NOMO-1 treated with dmso at 0.1 percent for 144 hours (cell line): ENCODE measurements at regions not wholly inside any gene's neighbourhood (a gene's known extent, or its start where the extent isn't known, plus 50 kb on each side); places are given as distances from the start of the nearest gene placed in this dataset.

Experiments
- DNase-seq: peaks from one replicate; lab custom pipeline; 2025; ENCODE audit not compliant: unreplicated experiment; lab: John Stamatoyannopoulos, UW

DNA sequence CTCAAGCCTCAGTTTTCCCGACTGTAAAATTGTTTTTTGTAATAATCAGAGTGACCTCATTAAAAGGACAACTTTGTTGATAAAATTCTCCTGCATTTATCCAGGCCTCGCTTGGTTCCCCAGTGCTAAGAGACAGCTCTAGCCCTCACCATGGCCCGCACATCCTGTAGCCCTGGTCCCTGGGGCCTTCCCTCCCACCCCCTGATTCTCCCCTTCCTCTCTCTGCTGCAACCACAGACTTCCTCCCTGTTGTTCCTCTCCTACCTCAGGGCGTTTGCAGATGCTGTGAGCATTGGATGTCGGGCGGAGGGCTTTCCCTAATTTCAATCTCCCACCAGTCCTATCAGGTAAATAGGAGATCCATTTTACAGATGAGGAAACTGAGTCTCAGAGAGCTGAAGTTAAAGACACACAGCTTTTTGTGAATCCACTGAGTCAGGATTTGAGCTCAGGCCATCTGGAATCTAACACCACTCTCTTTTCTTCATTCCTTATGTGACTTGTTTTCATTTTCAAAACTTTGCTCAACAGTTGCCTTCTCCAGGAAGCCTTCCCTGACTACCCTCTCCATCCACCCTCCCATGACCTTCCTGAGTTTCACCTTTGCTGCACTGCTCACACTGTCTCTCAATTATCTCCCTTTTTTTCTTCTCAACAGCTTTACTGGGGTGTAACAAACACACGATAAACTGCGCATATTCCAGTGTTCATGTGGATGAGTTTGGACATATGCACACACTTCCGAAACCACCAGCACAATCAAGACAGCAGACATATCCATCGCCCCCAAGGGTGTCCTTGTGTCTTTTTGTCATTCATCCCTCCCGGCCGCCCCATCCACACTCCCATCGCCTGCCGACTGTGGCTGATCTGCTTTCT, 107.1 kb downstream of the CEBPB start:
- no peak for DNase-seq

DNA sequence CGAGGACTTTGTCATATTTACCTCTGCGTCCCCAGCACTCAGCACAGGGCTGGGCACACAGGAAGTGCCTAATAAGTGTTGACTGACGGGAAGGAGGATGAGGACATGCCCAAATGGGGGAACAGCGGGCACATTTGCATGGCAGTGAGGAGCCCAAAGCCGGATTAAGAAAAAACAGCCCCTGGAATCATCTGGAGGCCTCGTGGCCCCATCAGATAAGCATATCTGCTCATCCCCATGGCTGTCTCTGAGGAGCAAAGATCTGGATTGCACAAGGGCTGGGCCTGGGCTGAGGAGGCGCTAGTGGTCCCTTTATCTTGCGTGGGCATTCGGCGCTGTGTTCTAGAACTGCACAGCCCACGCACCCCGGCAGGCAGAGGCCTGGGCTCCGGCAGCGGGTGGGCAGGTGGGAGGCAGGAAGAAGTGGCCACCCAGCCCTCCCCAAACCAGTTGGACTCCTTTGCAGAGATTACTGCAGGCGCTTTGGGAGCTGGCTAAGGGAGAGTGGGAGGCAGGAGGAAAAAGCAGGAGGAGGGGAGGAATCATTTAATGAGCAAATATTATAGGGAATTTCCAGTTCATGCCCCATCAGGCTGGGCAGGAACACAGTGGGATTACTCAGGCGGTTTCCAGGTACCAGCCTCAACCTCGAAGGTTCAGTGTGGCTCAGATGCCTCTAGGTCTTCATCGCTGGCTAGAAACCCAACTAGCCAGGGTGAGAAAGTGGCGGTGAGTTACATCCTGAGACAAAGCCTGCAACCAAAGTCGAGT, 108.1 kb downstream of the CEBPB start:
- DNase-seq: no peak

DNA sequence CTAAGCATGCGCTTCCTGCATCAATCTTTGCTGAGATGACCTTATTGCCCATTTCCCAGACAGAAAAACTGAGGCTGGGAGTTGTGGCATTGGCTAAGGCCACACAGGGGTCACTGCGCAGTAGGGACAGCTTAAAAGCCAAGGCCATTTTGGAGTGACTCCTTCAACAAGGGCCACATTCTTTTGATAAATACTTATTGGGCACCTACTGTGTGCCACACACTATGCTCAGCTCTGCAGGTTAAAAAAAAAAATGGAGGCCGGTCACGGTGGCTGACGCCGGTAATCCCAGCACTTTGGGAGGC, 108.6 kb downstream of the CEBPB start:
- DNase-seq: no peak

GRCh38 chr20:50301165-50301564, 110.5 kb downstream of the CEBPB start:
- DNase-seq: no peak

- DNase-seq: no peak
Observed at GRCh38 chr20:50301712-50302111, 111.1 kb downstream of the CEBPB start.

- DNase-seq: no peak
Observed at GRCh38 chr20:50302341-50303057, 111.9 kb downstream of the CEBPB start.

GRCh38 chr20:50303573-50304500, 113.2 kb downstream of the CEBPB start:
- no peak for DNase-seq

- no peak for DNase-seq
Observed at GRCh38 chr20:50304501-50304856, 113.8 kb downstream of the CEBPB start.

DNA sequence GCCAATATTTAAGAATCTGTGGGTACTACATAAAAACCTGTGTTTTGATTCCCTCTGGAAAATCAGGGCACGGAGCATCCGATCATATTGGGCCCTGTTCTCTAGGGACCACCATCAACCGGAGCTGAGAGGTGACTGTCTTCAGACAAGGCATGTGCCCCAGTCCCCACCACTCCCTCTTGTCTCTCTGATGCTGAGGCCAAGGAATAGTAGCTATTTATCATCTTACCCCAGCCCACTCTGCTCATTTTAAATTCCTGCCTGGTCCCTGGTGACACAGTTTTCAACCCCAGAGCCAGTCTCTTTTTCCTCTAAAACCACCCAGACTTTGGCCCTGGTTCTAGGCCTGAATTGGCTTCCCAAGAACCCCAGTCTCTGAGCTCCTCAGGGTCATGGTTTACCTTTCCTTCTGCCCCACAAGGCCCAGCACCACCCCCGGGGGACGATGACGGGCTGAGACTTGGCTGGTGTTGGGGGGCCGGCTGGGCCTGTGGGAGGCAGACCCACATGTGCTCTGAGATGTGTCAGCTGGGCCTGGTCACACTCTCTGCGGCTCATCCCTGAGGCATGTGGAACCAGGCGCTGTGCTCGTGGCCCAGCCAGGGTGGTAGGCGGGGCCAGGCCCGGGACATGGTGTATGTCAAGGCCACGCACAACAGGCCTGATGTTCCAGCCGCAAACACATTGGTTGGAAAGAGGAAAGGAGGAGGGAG, 114.4 kb downstream of the CEBPB start:
- DNase-seq: no peak

GRCh38 chr20:50305636-50306477, 115.2 kb downstream of the CEBPB start:
- no peak for DNase-seq

DNA sequence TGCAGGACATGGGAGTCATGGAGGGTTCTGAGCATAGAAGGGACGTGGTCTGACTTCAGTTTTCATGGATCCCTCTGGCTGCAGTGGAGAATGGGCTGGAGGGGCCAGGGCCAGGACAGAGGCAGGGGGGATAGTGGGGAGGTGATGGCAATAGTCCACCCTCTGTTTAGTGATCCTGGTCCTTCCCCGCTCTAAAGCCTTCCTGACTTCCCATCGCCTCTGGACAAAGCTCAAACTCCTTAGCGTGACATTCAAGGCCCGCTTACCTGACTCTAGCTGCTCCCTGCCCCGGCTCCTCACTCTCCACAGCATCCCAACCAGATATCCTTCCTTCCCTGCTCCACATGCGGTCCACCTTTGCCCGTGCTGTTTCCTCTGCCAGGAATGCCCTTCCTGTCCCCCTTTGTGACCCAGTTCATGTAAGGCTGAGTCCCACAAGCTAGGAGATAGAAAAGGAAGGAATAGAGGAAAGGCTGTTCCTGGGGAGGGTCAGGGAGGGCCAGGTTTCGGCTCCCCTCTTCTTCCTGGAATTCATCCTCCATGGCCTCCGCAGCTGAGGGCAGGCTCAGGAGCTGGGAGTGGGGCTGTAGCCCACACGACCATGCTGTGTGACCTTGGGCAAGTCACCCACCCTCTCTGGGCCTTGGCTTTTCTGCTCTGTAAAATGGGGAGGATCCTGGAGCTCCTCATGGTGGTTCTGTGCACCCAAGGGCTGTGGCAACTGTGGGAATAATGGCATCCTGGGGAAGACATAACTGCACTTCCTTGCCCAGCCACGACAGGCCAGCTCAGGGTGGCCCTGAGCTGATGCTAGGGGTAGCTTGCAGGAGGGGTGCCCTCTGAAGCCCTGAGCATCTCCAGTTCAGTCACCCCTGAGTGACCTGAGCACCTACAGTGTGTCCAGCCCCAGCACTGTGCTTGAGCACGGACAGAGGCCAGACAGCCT, 116.1 kb downstream of the CEBPB start:
- no peak for DNase-seq

DNA sequence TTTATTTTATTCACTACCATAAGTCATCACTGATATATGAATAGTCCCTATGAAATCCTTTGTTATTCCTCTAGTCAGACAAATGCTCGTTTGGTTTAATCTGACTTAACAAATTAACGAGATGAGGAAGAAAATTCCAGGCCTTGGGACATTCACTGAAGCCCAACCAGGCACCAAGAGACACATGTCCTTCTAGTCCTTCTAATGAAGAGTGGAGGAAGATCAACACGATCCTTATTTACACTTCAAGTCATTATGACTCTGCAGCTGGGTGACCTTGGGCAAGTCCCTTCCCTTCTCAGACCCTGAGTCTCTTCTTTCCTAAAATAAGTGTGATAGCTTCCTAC, 117.5 kb downstream of the CEBPB start:
- no peak for DNase-seq

DNA sequence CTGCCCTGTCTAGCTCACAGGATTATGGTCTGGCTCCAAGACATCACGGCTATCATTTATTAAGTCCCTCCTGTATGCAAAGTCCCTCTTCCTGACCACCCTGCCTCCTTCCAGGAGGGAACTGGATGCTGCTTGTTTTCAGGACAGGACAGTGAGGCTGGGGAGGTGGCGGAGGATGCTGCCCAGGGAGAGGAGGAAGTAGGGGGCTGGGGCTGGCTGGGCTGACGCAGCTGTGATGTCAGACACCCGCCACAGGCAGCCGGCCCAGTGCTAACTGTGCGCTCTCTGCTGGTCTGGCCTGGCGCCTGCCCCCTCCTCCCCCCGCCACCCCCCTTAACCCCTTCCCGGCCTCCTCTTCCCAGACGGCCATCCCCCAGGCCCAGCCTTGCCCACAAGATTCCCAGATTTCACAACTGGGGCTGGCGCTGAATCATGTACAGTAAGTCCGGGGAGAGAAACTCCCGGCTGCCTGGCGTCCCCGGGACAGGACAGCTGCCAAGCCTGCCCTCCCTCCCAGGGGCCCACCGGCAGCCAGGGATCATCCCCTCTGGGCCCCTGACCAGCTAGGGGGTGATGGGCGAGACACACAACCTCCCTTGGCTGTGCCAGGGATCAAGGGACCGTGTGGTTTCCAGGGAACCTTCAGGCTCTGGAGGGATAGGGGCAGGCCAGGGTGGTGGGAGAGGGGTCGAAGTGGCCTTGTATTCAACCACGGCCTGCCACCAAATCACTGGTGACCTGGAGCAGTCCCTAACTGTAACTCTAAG, 118.1 kb downstream of the CEBPB start:
- peak; percentile 65 for DNase-seq

DNA sequence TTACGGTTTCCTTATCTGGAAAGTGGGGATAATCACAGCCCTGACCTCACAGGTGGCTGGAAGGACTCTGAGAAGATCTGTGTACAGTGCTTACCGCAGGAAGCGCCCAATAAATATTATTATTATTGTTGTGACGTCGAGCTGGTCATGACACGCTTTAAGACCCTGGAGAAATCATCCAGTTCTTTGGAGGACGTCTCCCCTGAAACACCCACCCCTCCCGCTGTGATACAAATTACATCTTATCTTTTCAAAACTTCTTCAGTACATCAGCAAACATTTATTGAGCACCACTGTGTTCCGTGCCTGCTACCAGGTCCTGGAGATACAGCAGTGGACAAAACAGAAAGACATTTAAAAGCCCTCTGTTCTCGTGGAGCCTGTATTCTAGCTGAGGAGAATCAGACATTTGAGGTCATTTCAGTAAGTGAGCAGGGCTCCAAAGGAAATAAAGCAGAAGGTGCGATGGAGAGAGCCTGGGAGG, 118.7 kb downstream of the CEBPB start:
- no peak for DNase-seq

DNA sequence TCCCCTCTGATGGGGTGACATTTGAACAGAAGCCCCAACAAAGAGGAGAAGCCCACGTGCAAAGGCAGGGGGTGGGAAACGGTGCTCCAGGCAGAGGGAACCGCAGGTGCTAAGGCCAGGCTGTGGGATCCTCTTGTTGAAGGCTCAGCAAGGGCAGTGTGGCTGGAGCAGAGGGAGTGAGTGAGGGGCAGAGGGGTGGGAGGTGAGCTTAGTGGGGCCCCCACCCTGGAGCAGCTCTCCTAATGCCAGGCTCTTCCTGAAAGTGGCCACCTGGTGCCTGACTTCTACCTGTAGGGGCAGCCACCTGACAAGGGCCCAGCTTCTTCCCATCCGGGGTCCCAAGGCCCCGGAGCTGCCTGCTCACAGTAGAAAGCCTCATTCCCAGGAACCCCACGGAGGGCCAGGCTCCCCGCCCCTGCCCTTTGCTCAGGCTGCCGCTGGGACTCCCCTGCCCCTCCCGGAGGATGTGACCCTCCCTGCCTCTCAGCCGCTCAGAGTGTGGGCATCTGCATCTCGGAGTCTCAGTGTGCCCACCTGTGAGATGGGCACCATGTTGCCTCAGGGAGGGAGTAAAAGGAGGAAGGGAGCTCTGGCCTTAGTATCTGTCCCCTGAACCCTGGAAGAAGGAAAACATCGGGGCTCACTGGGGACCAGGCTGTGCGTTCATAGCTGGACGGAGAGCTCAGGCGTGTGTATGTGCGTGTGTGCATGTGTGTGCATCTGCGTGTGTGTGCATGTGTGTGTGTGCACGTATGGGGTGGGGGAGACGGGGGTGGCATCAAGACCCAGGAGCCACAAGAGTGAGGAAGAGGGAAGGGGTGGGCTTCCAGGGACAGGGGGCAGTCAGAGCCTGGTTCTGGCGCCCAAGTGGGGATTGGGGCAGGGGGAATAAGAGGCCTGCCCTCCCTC, 119.4 kb downstream of the CEBPB start:
- no peak for DNase-seq

DNA sequence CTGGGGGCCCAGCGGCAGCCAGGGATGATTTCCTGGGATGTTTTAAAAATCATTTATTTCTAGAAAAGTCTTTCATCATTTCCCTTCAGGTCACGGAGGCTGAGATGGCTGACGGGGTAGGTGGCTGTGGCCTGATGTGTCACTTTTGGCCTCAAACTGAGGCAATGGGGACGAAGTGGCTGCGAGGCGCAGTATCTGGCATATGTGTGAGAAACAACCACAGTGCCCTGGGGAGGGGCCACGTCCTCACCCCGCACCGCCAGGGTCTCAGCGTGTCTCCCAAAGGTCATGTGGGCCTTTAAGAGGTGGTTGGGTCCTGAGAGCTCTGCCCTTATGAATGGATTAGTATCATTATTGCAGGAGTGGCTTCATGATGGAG, 120.0 kb downstream of the CEBPB start:
- no peak for DNase-seq
